ENCODE measurements at regions not wholly inside any gene's neighbourhood (a gene's known extent, or its start where the extent isn't known, plus 50 kb on each side); places are given as distances from the start of the nearest gene placed in this dataset.
A peak's percentile ranks its signal among the peaks of the same experiment; 100 is the strongest.

DNA sequence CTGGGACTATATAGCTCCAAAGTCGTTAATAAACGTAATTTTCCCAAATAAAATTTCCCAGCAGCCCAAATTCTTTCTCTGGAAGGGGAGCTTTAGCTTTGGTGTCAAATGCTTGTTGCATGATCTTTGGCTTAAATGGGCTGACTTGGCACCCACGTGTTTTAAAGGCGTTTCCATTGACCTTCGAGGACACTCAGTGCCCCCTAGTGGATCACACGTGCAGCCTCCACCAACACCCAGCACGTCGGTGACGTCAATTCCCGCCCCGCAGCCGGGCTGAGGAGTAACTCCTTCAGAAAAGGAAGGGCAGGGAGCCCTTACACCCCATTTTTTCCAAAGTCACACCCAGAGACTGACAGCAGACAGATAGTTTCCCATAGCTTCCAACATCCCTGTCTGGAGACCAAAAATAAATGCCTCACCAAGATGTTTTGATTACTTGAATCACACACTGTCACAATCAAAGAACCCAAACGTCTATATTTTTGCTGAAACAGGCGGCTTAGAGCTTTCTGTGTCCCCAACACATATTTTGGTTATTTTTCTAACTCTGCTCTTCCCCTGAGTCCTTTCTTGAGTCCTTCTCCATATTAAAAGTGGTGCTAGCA lies 707.9 kb downstream of the AACS start:
- Histone ChIP-seq H3K36me3 (ENCODE audit: insufficient read depth, low read length) (no peaks in the 10 kb centered on the region), H3K9me2 (replicated peaks; ENCODE audit: insufficient read depth, low read length) (no peaks in the 10 kb centered on the region), H3K4me1 (ENCODE audit: low read length) (no peaks in the 10 kb centered on the region), H3K9me3 (ENCODE audit: low read length) (no peaks in the 10 kb centered on the region), H3K9ac (ENCODE audit: low read length) (no peak overlapping the region), H3K27me3 (ENCODE audit: low read length) (no peaks in the 10 kb centered on the region), H3K4me3 (ENCODE audit: low read length) (no peak overlapping the region), H2AFZ (ENCODE audit: low read length) (no peak overlapping the region), H4K20me1 (ENCODE audit: insufficient read depth, low read depth, low read length) (no peaks in the 10 kb centered on the region), H3K4me2 (ENCODE audit: low read depth, low read length, poor library complexity, severe bottlenecking) (no peak overlapping the region), H3K27ac (ENCODE audit: low read length) (no peak overlapping the region), H3K79me2 (ENCODE audit: low read length) (no peaks in the 10 kb centered on the region)
- peak; percentile 92 for DNase-seq

GRCh38 chr12:125775507-125775906 lies 710.3 kb downstream of the AACS start:
- Histone ChIP-seq H3K4me3 (ENCODE audit: low read length) (no peak overlapping the region), H3K4me1 (ENCODE audit: low read length) (no peaks in the 10 kb centered on the region), H4K20me1 (ENCODE audit: insufficient read depth, low read depth, low read length) (no peaks in the 10 kb centered on the region), H3K4me2 (ENCODE audit: low read depth, low read length, poor library complexity, severe bottlenecking) (no peak overlapping the region), H3K27me3 (ENCODE audit: low read length) (no peaks in the 10 kb centered on the region), H3K79me2 (ENCODE audit: low read length) (no peaks in the 10 kb centered on the region), H3K9me3 (ENCODE audit: low read length) (no peaks in the 10 kb centered on the region), H3K27ac (ENCODE audit: low read length) (no peak overlapping the region), H2AFZ (ENCODE audit: low read length) (no peak overlapping the region), H3K36me3 (ENCODE audit: insufficient read depth, low read length) (no peaks in the 10 kb centered on the region), H3K9ac (ENCODE audit: low read length) (no peak overlapping the region), H3K9me2 (replicated peaks; ENCODE audit: insufficient read depth, low read length) (no peaks in the 10 kb centered on the region)
- DNase-seq = no peak

GRCh38 chr12:125776212-125776611 lies 711.0 kb downstream of the AACS start:
- Histone ChIP-seq H4K20me1 (ENCODE audit: insufficient read depth, low read depth, low read length) (no peaks in the 10 kb centered on the region), H3K4me2 (ENCODE audit: low read depth, low read length, poor library complexity, severe bottlenecking) (no peak overlapping the region), H3K27ac (ENCODE audit: low read length) (no peak overlapping the region), H3K4me1 (ENCODE audit: low read length) (no peaks in the 10 kb centered on the region), H3K9me3 (ENCODE audit: low read length) (no peaks in the 10 kb centered on the region), H3K27me3 (ENCODE audit: low read length) (no peaks in the 10 kb centered on the region), H2AFZ (ENCODE audit: low read length) (no peak overlapping the region), H3K9me2 (replicated peaks; ENCODE audit: insufficient read depth, low read length) (no peaks in the 10 kb centered on the region), H3K9ac (ENCODE audit: low read length) (no peak overlapping the region), H3K4me3 (ENCODE audit: low read length) (no peak overlapping the region), H3K79me2 (ENCODE audit: low read length) (no peaks in the 10 kb centered on the region), H3K36me3 (ENCODE audit: insufficient read depth, low read length) (no peaks in the 10 kb centered on the region)
- DNase-seq = no peak

- no peak overlapping the region for H2AFZ ChIP-seq (ENCODE audit: low read length)
- H4K20me1 ChIP-seq (ENCODE audit: insufficient read depth, low read depth, low read length) = no peaks in the 10 kb centered on the region
- no peaks in the 10 kb centered on the region for H3K36me3 ChIP-seq (ENCODE audit: insufficient read depth, low read length)
- no peak overlapping the region for H3K4me2 ChIP-seq (ENCODE audit: low read depth, low read length, poor library complexity, severe bottlenecking)
- no peaks in the 10 kb centered on the region for H3K27me3 ChIP-seq (ENCODE audit: low read length)
- H3K27ac ChIP-seq (ENCODE audit: low read length) = no peak overlapping the region
- no peaks in the 10 kb centered on the region for H3K79me2 ChIP-seq (ENCODE audit: low read length)
- H3K4me3 ChIP-seq (ENCODE audit: low read length) = no peak overlapping the region
- no peaks in the 10 kb centered on the region for H3K4me1 ChIP-seq (ENCODE audit: low read length)
- H3K9me2 ChIP-seq (replicated peaks; ENCODE audit: insufficient read depth, low read length) = no peaks in the 10 kb centered on the region
- DNase-seq = no peak
- no peaks in the 10 kb centered on the region for H3K9me3 ChIP-seq (ENCODE audit: low read length)
- no peak overlapping the region for H3K9ac ChIP-seq (ENCODE audit: low read length)
These were observed 720.9 kb downstream of the AACS start for GRCh38 chr12:125786143-125786542.

- no peak overlapping the region for H3K27ac ChIP-seq (ENCODE audit: low read length)
- H3K27me3 ChIP-seq (ENCODE audit: low read length) = no peaks in the 10 kb centered on the region
- H2AFZ ChIP-seq (ENCODE audit: low read length) = no peak overlapping the region
- no peak overlapping the region for H3K4me3 ChIP-seq (ENCODE audit: low read length)
- H3K9me3 ChIP-seq (ENCODE audit: low read length) = no peaks in the 10 kb centered on the region
- no peaks in the 10 kb centered on the region for H3K9me2 ChIP-seq (replicated peaks; ENCODE audit: insufficient read depth, low read length)
- no peaks in the 10 kb centered on the region for H4K20me1 ChIP-seq (ENCODE audit: insufficient read depth, low read depth, low read length)
- no peak overlapping the region for H3K4me2 ChIP-seq (ENCODE audit: low read depth, low read length, poor library complexity, severe bottlenecking)
- H3K79me2 ChIP-seq (ENCODE audit: low read length) = no peaks in the 10 kb centered on the region
- H3K4me1 ChIP-seq (ENCODE audit: low read length) = no peaks in the 10 kb centered on the region
- H3K9ac ChIP-seq (ENCODE audit: low read length) = no peak overlapping the region
- no peak for DNase-seq
- H3K36me3 ChIP-seq (ENCODE audit: insufficient read depth, low read length) = no peaks in the 10 kb centered on the region
These were observed 729.2 kb downstream of the AACS start for GRCh38 chr12:125794401-125794800.

DNA sequence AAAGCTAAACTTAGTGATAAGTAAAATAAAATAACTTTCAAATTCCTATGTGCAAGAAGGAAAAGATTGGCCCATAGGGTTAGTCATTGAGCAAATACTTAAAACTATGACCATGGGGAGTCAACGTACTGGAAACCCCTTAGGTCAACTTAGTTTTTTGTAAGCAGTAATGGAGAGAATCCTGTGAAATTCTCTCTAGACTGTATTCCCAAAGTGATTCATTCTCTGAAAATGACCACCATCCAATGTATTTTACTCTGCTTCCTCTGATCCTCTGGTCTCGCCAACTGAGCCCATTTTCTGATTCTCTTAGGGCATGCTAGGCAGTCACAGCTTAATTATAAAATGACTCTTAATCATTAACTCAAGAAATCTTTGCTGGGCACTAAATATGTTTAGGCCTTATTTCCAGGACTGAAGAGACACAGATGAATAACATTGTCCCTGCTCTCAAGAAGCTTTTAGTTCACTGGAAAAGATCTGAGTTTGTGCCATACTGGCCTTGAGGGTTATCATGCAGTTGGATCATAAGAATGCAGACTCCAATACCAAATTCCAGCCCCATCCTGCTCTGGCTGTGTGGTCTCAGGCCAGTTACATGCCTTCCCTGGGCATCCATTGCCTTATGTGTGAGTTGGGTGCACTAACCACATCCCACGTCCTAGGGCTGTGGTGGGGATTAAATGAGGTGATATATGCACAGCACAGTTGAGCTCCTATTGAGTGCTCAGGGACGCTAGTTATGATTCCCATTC lies 732.4 kb downstream of the AACS start:
- Histone ChIP-seq H3K9me3 (ENCODE audit: low read length) (no peaks in the 10 kb centered on the region), H3K27ac (ENCODE audit: low read length) (no peak overlapping the region), H2AFZ (ENCODE audit: low read length) (no peak overlapping the region), H3K4me3 (ENCODE audit: low read length) (no peak overlapping the region), H3K36me3 (ENCODE audit: insufficient read depth, low read length) (no peaks in the 10 kb centered on the region), H3K4me1 (ENCODE audit: low read length) (no peaks in the 10 kb centered on the region), H3K27me3 (ENCODE audit: low read length) (no peaks in the 10 kb centered on the region), H3K4me2 (ENCODE audit: low read depth, low read length, poor library complexity, severe bottlenecking) (no peak overlapping the region), H3K9ac (ENCODE audit: low read length) (no peak overlapping the region), H3K9me2 (replicated peaks; ENCODE audit: insufficient read depth, low read length) (no peaks in the 10 kb centered on the region), H3K79me2 (ENCODE audit: low read length) (no peaks in the 10 kb centered on the region), H4K20me1 (ENCODE audit: insufficient read depth, low read depth, low read length) (no peaks in the 10 kb centered on the region)
- no peak for DNase-seq

GRCh38 chr12:125804660-125805059 lies 739.4 kb downstream of the AACS start:
- Histone ChIP-seq H3K36me3 (ENCODE audit: insufficient read depth, low read length) (no peaks in the 10 kb centered on the region), H3K4me2 (ENCODE audit: low read depth, low read length, poor library complexity, severe bottlenecking) (no peak overlapping the region), H4K20me1 (ENCODE audit: insufficient read depth, low read depth, low read length) (no peaks in the 10 kb centered on the region), H3K27me3 (ENCODE audit: low read length) (no peaks in the 10 kb centered on the region), H3K9me2 (replicated peaks; ENCODE audit: insufficient read depth, low read length) (no peaks in the 10 kb centered on the region), H3K9me3 (ENCODE audit: low read length) (no peaks in the 10 kb centered on the region), H3K27ac (ENCODE audit: low read length) (no peak overlapping the region), H3K79me2 (ENCODE audit: low read length) (no peaks in the 10 kb centered on the region), H3K4me1 (ENCODE audit: low read length) (no peaks in the 10 kb centered on the region), H3K4me3 (ENCODE audit: low read length) (no peak overlapping the region), H2AFZ (ENCODE audit: low read length) (no peak overlapping the region), H3K9ac (ENCODE audit: low read length) (no peak overlapping the region)
- no peak for DNase-seq

DNA sequence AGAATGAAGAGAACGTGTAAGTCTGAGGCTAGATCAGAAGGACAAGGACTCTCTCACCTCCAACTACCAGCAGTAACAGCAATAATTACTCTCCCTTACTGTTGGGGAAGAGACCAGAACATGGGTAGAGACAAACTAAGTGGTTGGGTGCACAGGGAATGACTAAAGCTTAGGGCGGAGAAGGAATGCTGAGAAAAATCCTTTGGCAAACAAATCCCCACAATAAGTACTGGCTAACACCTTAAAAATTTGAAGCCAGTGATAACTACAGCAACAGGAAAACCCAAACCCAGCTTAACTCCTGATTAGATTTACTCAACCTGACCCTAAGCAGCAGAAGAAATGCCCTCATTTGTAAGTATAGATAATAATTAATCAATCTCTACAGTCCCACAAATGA lies 759.0 kb downstream of the AACS start:
- Histone ChIP-seq H3K9me2 (replicated peaks; ENCODE audit: insufficient read depth, low read length) (no peaks in the 10 kb centered on the region), H3K27me3 (ENCODE audit: low read length) (no peaks in the 10 kb centered on the region), H4K20me1 (ENCODE audit: insufficient read depth, low read depth, low read length) (no peaks in the 10 kb centered on the region), H3K4me3 (ENCODE audit: low read length) (no peak overlapping the region), H3K79me2 (ENCODE audit: low read length) (no peaks in the 10 kb centered on the region), H3K9me3 (ENCODE audit: low read length) (no peaks in the 10 kb centered on the region), H3K4me2 (ENCODE audit: low read depth, low read length, poor library complexity, severe bottlenecking) (no peak overlapping the region), H3K27ac (ENCODE audit: low read length) (no peak overlapping the region), H3K4me1 (ENCODE audit: low read length) (no peaks in the 10 kb centered on the region), H3K36me3 (ENCODE audit: insufficient read depth, low read length) (no peaks in the 10 kb centered on the region), H2AFZ (ENCODE audit: low read length) (no peak overlapping the region), H3K9ac (ENCODE audit: low read length) (no peak overlapping the region)
- DNase-seq = no peak
